Natural killer cell (primary cell): ENCODE measurements at regions not wholly inside any gene's neighbourhood (a gene's known extent, or its start where the extent isn't known, plus 50 kb on each side); places are given as distances from the start of the nearest gene placed in this dataset.

Experiments
- ATAC-seq, 3 donors: fragments of 150-1000 bp in 2 of 3; fragments of 200-7000 bp in 1 of 3; cut with Tn5 transposase; 1 replicate in 1 of 3; 2 replicates in 2 of 3; pipeline ENCODE4 v1.10.0; 2021; ENCODE audit warnings: mild to moderate bottlenecking in 2 of 3, moderate library complexity in 2 of 3
- DNase-seq, 2 donors: peaks; one replicate each; pipeline versions ENCODE4 v3.0.0 to v3.0.0-alpha.2; 2013 to 2021; ENCODE audit warnings: mixed read lengths in 1 of 2
- H3K27ac ChIP-seq: one replicate; pipeline ENCODE4 v1.5.1; 2013; ENCODE audit warnings: mild to moderate bottlenecking, low read length
- H3K27me3 ChIP-seq: one replicate; pipeline ENCODE4 v1.6.1; 2013; ENCODE audit warnings: low read length; ENCODE audit not compliant: control insufficient read depth, insufficient read depth
- H3K36me3 ChIP-seq: one replicate; pipeline ENCODE4 v1.6.1; 2013; ENCODE audit warnings: low read length; ENCODE audit not compliant: control insufficient read depth, insufficient read depth
- H3K4me1 ChIP-seq: one replicate; pipeline ENCODE4 v1.6.1; 2013; ENCODE audit warnings: low read length; ENCODE audit not compliant: control insufficient read depth, insufficient read depth
- H3K4me3 ChIP-seq: one replicate; pipeline ENCODE4 v1.5.1; 2013; ENCODE audit warnings: low read length
- H3K9me3 ChIP-seq: one replicate; pipeline ENCODE4 v1.6.1; 2013; ENCODE audit warnings: low read length; ENCODE audit not compliant: control insufficient read depth, insufficient read depth
- H3K27ac Mint-ChIP-seq, 2 donors: one replicate each; pipeline ENCODE4 v1.8.0; 2022; ENCODE audit warnings: mild to moderate bottlenecking in 2 of 2, mixed read lengths in 2 of 2, moderate library complexity in 1 of 2
- H3K27me3 Mint-ChIP-seq, 2 donors: one replicate each; pipeline ENCODE4 v1.8.0; 2022; ENCODE audit warnings: low read depth in 2 of 2, mixed read lengths in 2 of 2
- H3K36me3 Mint-ChIP-seq: one replicate; pipeline ENCODE4 v1.8.0; 2022; ENCODE audit warnings: mixed read lengths
- H3K4me1 Mint-ChIP-seq, 2 donors: one replicate each; pipeline ENCODE4 v1.8.0; 2022; ENCODE audit warnings: mixed read lengths in 2 of 2
- H3K4me3 Mint-ChIP-seq: one replicate; pipeline ENCODE4 v1.8.0; 2022; ENCODE audit warnings: mild to moderate bottlenecking, moderate library complexity, mixed read lengths
- H3K9me3 Mint-ChIP-seq, 2 donors: one replicate each; pipeline ENCODE4 v1.8.0; 2022; ENCODE audit warnings: mixed read lengths in 2 of 2
- WGBS: methylation state at CpG from one replicate; pipeline ENCODE4 v1.1.7; 2013; ENCODE audit warnings: missing lambda C conversion rate; ENCODE audit not compliant: insufficient coverage; 5-methylcytosine and 5-hydroxymethylcytosine counted together
- intact Hi-C: fragments of 100-400 bp; cut with micrococcal nuclease; formaldehyde crosslinking; loops from one replicate; pipeline ENCODE4 v1.14.2; 2022
- TF ChIP-seq, protein P1 (sequence below): fragments of 200-600 bp; IDR thresholded peaks from one replicate; pipeline ENCODE4 v1.8.0; 2022; ENCODE audit warnings: antibody characterized with exemption

DNA sequence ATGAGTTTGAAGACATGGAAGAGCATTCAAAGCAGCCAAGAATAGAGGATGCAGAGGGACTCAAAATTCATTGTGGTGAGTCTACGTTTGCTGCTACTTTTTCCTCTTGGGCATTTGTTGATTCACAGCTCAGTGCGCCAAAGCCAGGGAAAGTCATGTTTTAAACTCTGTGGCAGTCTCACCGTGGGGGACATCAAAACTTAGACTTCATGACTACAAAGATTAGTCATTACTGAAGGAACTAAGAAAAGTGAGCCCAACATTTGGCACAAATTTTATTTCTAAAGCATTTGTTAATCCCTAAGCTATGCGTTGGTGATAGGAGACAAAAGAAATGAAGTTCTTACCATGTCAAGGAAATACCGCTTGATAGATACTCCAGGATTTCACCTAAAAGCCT is 73.7 kb upstream of the MTAP start:
- Histone ChIP-seq H3K36me3 (no peaks in the 10 kb centered on the region), H3K27ac (no peak overlapping the region), H3K9me3 (no peaks in the 10 kb centered on the region), H3K27me3 (peaks cover 6% of the 10 kb centered on the region), H3K4me1 (no peaks in the 10 kb centered on the region), H3K4me3 (no peak overlapping the region)
- TF ChIP-seq, protein P1, sequence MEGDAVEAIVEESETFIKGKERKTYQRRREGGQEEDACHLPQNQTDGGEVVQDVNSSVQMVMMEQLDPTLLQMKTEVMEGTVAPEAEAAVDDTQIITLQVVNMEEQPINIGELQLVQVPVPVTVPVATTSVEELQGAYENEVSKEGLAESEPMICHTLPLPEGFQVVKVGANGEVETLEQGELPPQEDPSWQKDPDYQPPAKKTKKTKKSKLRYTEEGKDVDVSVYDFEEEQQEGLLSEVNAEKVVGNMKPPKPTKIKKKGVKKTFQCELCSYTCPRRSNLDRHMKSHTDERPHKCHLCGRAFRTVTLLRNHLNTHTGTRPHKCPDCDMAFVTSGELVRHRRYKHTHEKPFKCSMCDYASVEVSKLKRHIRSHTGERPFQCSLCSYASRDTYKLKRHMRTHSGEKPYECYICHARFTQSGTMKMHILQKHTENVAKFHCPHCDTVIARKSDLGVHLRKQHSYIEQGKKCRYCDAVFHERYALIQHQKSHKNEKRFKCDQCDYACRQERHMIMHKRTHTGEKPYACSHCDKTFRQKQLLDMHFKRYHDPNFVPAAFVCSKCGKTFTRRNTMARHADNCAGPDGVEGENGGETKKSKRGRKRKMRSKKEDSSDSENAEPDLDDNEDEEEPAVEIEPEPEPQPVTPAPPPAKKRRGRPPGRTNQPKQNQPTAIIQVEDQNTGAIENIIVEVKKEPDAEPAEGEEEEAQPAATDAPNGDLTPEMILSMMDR, result no peak
- DNase-seq (no peak), ATAC-seq (no peak)
- H3K9me3 Mint-ChIP-seq, result no peaks in the 10 kb centered on the region
- no peak overlapping the region for H3K27ac Mint-ChIP-seq
- H3K4me3 Mint-ChIP-seq, result no peak overlapping the region
- 70% methylated on average over 5 of the region's 5 CpGs for WGBS
- H3K27me3 Mint-ChIP-seq, result peaks cover 11 to 18% of the 10 kb centered on the region in 2 donors
- no peaks in the 10 kb centered on the region for H3K36me3 Mint-ChIP-seq
- no peaks in the 10 kb centered on the region for H3K4me1 Mint-ChIP-seq
- intact Hi-C loops, result no loop called here

GRCh38 chr9:21729648-21730047 is 72.8 kb upstream of the MTAP start:
- H3K27me3 ChIP-seq, result peaks cover 3% of the 10 kb centered on the region
- H3K4me1 ChIP-seq, result no peaks in the 10 kb centered on the region
- H3K36me3 Mint-ChIP-seq, result no peaks in the 10 kb centered on the region
- WGBS, result 52% methylated on average over 2 of the region's 2 CpGs
- intact Hi-C loops, result no loop called here
- H3K27ac Mint-ChIP-seq, result no peak overlapping the region
- H3K4me3 ChIP-seq, result no peak overlapping the region
- no peak for DNase-seq
- H3K27me3 Mint-ChIP-seq, result peaks cover 9 to 16% of the 10 kb centered on the region in 2 donors
- H3K36me3 ChIP-seq, result no peaks in the 10 kb centered on the region
- TF ChIP-seq, protein P1, result no peak
- no peak overlapping the region for H3K4me3 Mint-ChIP-seq
- no peaks in the 10 kb centered on the region for H3K4me1 Mint-ChIP-seq
- no peak for ATAC-seq
- no peaks in the 10 kb centered on the region for H3K9me3 ChIP-seq
- no peaks in the 10 kb centered on the region for H3K9me3 Mint-ChIP-seq
- H3K27ac ChIP-seq, result no peak overlapping the region

- Mint-ChIP-seq H3K36me3 (no peaks in the 10 kb centered on the region), H3K27ac (no peak overlapping the region), H3K4me3 (no peak overlapping the region), H3K27me3 (peaks cover 0 to 20% of the 10 kb centered on the region in 2 donors), H3K9me3 (no peaks in the 10 kb centered on the region), H3K4me1 (no peaks in the 10 kb centered on the region)
- H3K4me3 ChIP-seq, result no peak overlapping the region
- H3K4me1 ChIP-seq, result no peaks in the 10 kb centered on the region
- no peak overlapping the region for H3K27ac ChIP-seq
- intact Hi-C loops, result no loop called here
- peaks cover 3% of the 10 kb centered on the region for H3K27me3 ChIP-seq
- no peaks in the 10 kb centered on the region for H3K9me3 ChIP-seq
- H3K36me3 ChIP-seq, result no peaks in the 10 kb centered on the region
- no peak for DNase-seq
- TF ChIP-seq, protein P1, result no peak
- ATAC-seq, result no peak
- no CpG with 5 or more reads among the region's 1 CpG for WGBS
Measured at GRCh38 chr9:21730899-21731298, 71.5 kb upstream of the MTAP start.

DNA sequence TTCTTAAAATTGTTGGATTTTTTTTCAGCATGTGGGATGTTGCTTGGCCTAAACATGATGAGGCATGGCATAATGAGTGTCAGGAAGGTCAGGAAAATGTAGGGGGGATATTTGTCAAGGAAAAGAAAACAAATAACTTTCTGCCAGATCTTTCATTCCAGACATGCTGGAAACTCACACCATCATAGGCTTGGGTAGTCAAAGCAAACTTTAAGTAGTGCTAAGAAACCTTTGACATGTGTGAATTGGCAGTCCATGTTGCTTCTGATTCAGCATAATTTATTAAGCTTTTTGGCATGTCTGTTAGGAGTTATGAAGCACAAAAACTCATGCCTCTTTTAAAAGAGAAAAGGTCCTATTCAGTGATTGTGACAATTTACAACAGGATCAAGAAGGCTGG is 61.3 kb upstream of the MTAP start:
- no peak for DNase-seq
- no peak for ATAC-seq
- Histone ChIP-seq H3K9me3 (no peaks in the 10 kb centered on the region), H3K27ac (no peak overlapping the region), H3K27me3 (peaks cover 2% of the 10 kb centered on the region), H3K4me1 (no peaks in the 10 kb centered on the region), H3K36me3 (no peaks in the 10 kb centered on the region), H3K4me3 (no peak overlapping the region)
- intact Hi-C loops, result no loop called here
- Mint-ChIP-seq H3K27ac (no peak overlapping the region), H3K36me3 (no peaks in the 10 kb centered on the region), H3K27me3 (peaks cover 13 to 41% of the 10 kb centered on the region in 2 donors), H3K4me1 (no peaks in the 10 kb centered on the region), H3K9me3 (no peaks in the 10 kb centered on the region), H3K4me3 (no peak overlapping the region)
- TF ChIP-seq, protein P1, result no peak
